GM12875 (cell line): ENCODE measurements at regions not wholly inside any gene's neighbourhood (a gene's known extent, or its start where the extent isn't known, plus 50 kb on each side); places are given as distances from the start of the nearest gene placed in this dataset.

Source experiments
- H3K4me3 ChIP-seq: one replicate; pipeline ENCODE4 v1.5.1; 2011; ENCODE audit warnings: low read depth, low read length, control low read depth
- TF ChIP-seq, protein P1 (sequence below): IDR thresholded peaks from 2 replicates; pipeline ENCODE4 v1.5.1; 2011; ENCODE audit warnings: low read depth, mild to moderate bottlenecking, control low read depth, inconsistent platforms, low read length, moderate library complexity, borderline replicate concordance; ENCODE audit not compliant: insufficient read depth

DNA sequence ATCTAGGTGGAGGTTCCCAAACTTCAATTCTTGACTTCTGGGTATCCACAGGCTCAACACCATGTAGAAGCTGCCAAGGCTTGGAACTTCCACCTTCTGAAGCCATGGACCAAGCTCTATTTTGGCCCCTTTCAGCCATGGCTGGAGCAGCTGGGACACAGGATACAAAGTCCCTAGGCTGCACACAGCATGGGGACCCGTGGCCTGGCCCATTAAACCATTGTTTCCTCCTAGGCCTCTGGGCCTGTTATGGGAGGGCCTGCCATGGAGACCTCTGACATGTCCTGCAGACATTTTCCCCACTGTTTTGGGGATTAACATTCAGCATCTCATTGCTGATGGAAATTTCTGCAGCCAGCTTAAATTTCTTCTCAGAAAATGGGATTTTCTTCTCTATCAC, 1908.0 kb downstream of the EFNA5 start:
- TF ChIP-seq, protein P1, sequence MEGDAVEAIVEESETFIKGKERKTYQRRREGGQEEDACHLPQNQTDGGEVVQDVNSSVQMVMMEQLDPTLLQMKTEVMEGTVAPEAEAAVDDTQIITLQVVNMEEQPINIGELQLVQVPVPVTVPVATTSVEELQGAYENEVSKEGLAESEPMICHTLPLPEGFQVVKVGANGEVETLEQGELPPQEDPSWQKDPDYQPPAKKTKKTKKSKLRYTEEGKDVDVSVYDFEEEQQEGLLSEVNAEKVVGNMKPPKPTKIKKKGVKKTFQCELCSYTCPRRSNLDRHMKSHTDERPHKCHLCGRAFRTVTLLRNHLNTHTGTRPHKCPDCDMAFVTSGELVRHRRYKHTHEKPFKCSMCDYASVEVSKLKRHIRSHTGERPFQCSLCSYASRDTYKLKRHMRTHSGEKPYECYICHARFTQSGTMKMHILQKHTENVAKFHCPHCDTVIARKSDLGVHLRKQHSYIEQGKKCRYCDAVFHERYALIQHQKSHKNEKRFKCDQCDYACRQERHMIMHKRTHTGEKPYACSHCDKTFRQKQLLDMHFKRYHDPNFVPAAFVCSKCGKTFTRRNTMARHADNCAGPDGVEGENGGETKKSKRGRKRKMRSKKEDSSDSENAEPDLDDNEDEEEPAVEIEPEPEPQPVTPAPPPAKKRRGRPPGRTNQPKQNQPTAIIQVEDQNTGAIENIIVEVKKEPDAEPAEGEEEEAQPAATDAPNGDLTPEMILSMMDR, result no peak
- H3K4me3 ChIP-seq, result no peak overlapping the region

DNA sequence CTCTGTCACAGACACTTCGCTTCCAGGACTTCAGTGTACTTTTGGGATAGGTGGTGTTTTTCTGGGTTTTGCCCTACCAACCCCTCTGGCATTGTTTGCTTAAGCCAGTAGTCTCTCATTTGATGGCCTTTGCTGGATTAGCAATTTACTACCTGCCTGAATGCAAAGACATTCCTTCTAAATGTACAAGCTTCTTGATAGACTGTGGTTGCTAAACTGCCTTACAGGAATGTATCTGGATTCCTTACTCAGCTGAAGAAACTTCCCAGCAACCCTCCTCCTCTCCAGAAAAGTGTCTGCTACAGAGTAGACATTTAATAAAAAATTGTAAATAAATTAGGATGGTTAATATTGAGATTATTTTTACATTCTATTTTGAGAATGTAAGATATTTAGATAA, 1916.7 kb downstream of the EFNA5 start:
- H3K4me3 ChIP-seq, result no peak overlapping the region
- TF ChIP-seq, protein P1, result no peak

DNA sequence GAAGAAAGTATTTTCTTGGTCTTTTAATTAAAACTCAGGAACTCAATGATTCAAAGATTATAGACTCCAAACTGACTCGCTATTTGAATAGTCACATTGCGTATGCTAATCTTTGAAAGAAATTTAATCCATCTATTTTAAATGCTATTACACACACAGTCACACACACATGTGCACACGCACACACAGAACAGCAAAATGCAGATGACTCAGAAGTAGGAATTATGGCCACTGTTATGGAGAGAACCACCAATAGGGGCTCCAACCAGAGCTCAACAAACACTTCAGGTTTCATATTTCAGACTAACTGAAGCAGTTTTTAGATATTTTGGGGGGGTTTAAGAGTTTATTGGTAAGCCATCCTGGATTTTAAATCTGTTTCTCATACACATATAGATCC, 1917.9 kb downstream of the EFNA5 start:
- TF ChIP-seq, protein P1, result no peak

DNA sequence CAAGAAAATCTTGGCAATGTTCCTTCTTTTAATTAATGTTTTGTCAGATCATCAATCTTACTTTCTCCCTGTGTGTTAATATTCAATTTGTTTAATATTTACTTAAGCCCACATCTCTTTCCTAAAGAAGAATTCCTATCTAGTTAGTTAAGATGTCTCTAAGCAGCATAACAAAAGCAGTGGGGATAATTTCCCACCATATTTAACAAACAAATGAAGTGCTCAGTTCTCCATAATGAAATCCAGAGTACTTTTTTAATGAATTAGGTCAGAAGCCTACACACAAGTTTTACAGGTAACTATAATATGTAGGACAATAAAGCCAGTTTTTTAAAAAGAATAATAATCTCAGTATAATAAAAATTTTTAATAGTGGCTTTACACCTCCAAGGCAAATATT, 1918.8 kb downstream of the EFNA5 start:
- TF ChIP-seq, protein P1, result no peak
- H3K4me3 ChIP-seq, result no peak overlapping the region

More for the DNA sequence above, 1917.9 kb downstream of the EFNA5 start:
- no peak overlapping the region for H3K4me3 ChIP-seq

DNA sequence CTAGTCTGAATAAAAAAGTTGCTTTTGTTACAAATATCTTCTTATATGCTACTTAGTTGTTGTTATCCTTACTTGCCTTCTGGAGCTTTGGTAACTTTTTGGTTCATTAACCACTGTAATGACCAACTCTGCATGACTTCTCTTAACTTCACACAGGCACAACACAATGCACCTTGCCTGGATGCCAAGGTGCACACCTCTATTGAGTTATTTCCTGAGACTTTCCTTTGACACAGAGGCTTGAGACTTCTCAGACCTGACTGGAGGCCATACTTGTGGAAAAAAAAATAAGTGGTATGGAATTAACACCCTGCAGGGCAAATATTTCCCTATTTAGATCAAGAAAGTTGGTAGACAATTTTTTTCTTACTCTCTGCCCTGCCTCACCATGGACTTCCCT, 1925.6 kb downstream of the EFNA5 start:
- no peak overlapping the region for H3K4me3 ChIP-seq
- TF ChIP-seq, protein P1, result no peak

DNA sequence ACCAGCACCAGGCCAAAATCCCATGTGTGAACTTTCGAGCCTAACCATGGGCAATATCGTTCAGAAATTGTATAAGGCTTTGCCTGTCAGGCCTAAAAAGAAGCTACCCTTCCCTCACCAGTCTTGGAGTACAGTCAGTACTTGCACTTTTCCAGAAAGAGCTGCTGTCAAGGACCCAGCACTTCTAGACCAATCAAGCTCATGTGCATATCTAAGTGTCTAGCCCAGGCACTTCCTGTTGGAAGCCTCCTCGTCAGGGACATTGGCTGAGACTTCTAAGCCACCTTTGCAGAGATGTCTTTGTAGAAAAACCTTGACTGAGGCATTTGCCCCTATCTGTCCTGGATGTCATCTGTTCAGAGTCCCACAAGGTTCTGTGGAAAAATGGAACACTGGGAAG, 1930.5 kb downstream of the EFNA5 start:
- TF ChIP-seq, protein P1, result no peak
- H3K4me3 ChIP-seq, result no peak overlapping the region

DNA sequence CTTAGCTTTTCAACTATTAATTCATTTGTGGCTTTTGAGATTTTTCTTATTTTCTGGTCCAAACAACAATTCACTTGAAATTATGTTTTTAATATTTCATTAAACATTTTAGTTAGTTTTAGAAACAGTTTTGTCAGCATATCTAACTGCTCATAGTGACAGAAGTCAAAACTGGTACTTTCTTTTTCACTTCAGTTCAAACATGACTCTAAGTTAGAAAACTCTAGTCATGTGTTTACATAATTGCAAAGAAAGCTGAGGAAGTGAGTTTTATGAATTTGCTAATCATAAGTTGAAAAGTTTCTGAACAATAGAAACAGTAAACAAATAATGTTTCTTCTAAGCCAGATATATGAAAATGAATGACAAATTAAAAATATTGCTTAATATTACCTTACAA, 1931.0 kb downstream of the EFNA5 start:
- TF ChIP-seq, protein P1, result no peak
- H3K4me3 ChIP-seq, result no peak overlapping the region
